UCSD-AML1 (cell line): ENCODE measurements at regions not wholly inside any gene's neighbourhood (a gene's known extent, or its start where the extent isn't known, plus 50 kb on each side); places are given as distances from the start of the nearest gene placed in this dataset.
"Not testable (repeated sequence)": the region's sequence is repeated elsewhere in the genome, so short reads cannot be mapped to it uniquely, and the experiment has no call there.

Experiments
- DNase-seq: peaks from one replicate; lab custom pipeline; 2025; ENCODE audit not compliant: unreplicated experiment; lab: John Stamatoyannopoulos, UW

DNA sequence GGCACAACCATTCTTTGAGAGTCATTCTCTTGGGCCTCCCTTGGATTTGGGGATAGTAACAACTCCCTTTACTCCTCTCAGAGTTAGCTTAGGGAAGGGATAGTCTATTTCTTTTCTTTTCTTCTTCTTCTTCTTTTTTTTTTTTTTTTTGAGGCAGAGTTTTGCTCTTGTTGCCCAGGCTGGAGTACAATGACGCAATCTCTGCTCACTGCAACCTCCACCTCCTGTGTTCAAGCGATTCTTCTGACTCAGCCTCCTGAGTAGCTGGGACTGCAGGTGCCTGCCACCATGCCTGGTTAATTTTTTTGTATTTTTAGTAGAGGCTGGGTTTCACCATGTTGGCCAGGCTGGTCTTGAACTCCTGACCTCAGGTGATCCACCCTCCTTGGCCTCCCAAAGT lies 465.8 kb downstream of the PLCL1 start:
- not testable (repeated sequence) for DNase-seq

- no peak for DNase-seq
Measured at GRCh38 chr2:198268519-198268918, 464.1 kb downstream of the PLCL1 start.

DNA sequence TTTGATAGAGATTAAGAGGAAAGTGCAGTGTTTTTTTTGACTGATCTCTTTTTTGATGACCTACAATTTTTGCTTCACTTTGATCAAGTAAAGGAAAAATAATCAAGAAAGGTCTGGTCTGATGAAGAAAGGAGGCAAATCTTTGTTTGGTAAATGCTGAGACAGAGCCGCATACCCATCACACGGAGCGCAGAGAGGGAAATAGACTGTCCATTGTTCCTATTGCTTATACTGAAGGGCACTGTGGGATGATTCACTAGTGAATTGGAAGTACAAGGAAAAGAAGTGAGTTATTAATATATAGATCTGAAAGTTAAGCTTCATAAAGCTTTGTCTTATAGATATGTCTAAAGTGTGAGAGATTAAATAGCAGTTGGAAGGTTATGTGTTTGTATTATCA lies 455.1 kb downstream of the PLCL1 start:
- no peak for DNase-seq

DNA sequence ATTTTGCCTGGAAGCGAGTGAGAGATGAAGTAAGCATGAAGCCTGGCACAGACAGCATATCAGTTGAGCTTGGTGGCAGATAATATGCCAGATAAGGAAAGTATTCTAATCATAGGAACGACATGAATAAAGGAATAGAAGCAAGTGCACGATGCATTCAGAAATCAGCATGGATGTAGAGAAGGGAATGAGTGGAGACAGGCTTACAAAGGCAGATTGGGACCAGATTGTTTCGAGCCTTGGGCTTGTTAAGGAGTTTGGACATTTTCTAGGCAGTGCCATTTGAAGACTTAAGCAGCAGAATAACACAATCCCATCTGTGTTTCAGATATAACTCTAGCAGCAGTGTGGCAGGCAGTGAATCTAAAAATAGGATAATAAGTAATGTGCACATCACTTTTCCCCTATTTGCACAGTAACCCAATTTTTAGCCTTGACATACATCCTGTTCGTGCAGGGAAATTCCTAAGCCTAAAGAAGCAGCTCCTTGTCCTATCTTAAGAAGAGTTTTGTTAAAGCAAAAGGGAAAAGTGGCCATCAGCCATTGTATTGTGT lies 450.2 kb downstream of the PLCL1 start:
- no peak for DNase-seq

- no peak for DNase-seq
Measured at GRCh38 chr2:198253995-198254394, 449.6 kb downstream of the PLCL1 start.

DNA sequence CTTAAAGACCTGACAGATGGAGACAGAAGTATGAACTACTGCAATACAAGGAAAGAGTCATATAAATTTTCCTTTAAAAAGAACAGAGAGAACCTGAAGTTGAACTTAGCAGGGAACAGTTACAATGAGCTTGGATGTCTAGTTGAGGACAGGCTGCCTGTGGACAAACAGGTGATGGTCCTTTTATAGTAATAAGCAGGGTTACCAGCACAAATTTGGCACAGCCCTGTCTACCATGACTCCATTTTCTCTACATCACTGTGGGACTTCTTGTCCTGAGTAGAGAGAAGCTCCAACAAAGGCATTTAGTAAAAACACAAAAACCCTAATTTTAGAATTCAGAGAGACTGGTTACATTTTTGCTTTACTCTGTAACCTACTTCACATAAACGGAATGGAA lies 448.1 kb downstream of the PLCL1 start:
- DNase-seq: no peak

GRCh38 chr2:198242093-198242492 lies 437.7 kb downstream of the PLCL1 start:
- no peak for DNase-seq

GRCh38 chr2:198238429-198238828 lies 434.0 kb downstream of the PLCL1 start:
- DNase-seq: no peak

DNA sequence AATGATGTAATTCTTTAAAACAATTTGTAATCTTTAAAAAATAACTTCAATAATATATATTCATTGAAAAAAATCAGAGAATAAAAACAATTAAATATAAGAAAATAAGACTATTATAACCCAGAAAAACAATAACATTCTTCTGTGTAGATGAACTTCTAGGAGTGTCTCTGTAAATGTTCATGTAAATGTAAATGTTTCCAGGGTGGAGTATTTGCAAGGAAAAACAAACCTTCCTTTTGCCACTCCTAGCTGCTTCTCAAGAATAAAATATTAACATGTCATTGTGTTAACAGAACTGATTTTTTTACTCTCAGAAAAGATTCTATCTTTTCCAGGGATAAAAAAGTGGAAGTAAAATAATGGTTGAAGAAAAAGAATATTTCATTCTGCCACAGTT lies 431.9 kb downstream of the PLCL1 start:
- no peak for DNase-seq

DNA sequence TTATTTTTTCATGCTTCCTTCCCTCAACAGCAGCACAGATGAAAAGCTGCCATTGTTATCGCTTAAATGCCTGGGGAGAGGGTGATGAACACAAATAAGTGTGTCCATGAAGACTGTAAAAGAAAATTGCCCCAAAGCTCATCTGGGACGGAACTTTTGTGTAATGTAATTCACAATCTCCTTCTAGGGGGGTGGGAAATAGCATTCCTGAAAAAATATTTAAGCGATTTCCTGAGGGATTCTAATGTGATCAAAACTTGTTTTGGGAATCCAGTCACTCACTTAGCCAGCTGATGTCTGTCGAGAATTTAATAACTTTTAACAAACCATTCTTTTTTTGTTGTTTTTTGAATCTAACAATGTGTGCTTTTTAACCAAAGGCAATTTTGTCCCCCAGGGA lies 427.9 kb downstream of the PLCL1 start:
- DNase-seq: no peak

GRCh38 chr2:198231562-198231961 lies 427.2 kb downstream of the PLCL1 start:
- no peak for DNase-seq

GRCh38 chr2:198220763-198221610 lies 416.6 kb downstream of the PLCL1 start:
- DNase-seq: no peak

- DNase-seq: no peak
Measured at GRCh38 chr2:198219292-198219691, 414.9 kb downstream of the PLCL1 start.

DNA sequence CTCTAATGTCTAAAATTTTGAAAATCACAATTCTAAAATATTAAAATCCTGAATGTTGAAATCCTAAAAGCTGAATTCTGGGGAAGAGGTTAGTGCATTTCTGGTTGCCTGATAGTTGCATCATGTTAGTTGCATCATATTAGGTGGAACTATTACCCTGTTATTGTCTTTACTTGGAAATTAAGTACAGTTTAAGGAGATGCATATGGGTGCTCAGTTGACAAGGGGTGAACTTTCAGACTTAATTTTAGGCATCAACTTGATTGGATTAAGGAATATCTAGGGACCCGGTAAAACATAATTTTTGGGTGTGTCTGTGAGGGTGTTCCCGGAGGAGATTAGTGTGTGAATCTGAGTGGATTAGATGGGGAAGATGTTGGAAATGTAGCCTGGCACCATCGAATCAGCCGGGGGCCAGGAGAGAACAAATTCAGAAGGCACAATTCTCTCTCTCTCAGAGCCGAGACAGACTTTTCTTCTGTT lies 409.8 kb downstream of the PLCL1 start:
- DNase-seq: no peak

DNA sequence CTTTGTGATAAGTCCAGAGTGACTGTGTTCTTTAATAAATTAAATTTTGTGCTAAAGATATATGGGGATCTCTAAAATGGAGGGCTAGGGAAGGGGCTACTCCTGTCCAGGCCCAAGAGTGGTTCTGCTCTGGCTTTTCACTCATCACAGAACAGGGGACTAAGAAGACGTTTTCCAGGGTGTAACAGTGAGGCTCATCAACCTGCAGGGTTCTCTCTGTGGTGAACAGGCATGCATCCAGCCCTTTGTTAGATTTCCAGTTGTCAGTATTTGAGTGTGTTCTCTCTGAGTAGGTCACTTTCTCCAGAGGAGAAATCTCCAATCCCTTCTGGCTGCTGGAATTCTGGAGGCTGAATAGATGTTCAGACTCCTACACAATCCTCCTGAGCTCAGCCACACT lies 408.9 kb downstream of the PLCL1 start:
- DNase-seq: no peak

DNA sequence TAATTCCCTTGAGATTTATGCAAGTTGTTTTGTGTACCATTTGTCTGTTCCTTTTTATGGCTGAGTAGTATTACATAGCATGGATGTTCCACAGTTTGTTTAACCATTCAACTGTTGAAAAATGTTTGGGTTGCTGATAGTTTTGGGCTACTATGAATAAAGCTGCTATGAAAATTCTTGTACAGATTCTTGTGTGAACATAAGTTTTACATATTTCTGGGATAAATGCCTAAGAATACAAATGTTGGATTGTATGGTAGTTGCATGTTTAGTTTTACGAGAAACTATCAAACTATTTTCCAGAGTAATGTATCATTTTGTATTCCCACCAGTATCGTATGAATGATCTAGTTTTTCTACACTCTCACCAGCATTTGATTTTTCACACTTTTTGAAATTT lies 407.3 kb downstream of the PLCL1 start:
- DNase-seq: no peak

DNA sequence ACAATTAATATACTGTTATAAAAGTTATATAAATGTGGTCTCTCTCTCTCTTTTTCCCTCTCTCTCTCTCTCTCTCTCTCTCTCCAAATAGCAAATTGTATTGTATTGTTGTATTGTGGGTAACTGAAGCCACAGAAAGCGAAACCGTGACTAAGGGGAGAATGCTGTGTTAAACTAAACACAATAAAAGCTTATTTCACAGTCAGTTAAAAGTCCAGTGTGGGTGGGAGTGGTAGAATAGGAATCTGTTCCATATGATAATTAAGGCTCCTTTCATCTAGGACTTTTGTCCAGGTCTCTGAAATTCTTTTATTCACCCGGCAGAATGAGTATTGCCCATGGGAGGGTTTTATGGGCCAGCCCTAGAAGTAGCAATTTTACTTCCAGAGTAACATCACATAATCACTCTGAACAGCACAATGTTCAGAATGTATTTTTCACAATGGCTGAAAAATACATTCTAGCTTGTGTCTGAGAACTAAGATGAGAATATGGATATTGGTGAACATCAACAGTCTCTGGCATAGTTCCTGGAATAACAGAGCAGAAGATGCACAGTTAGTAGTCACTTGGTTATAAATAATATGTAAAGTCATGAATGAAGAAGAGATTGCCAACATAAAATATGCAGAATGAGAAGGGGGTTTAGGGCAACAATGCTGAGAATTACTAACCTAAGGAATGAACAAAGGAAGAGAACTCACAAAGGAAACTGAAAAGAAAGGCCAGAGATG lies 399.1 kb downstream of the PLCL1 start:
- DNase-seq: no peak
